NCI-H748 treated with DMSO at 0.1 percent for 48 hours (cell line): ENCODE measurements at regions not wholly inside any gene's neighbourhood (a gene's known extent, or its start where the extent isn't known, plus 50 kb on each side); places are given as distances from the start of the nearest gene placed in this dataset.

Source experiments
- DNase-seq: peaks from one replicate; lab custom pipeline; 2025; lab: John Stamatoyannopoulos, UW

GRCh38 chr4:41859087-41859486 is 76.1 kb upstream of the TMEM33 start:
- DNase-seq, result no peak

- no peak for DNase-seq
These were observed 78.0 kb upstream of the TMEM33 start for GRCh38 chr4:41857226-41857641.

- no peak for DNase-seq
These were observed 78.4 kb upstream of the TMEM33 start for GRCh38 chr4:41856797-41857196.

- no peak for DNase-seq
These were observed 81.3 kb upstream of the TMEM33 start for GRCh38 chr4:41853973-41854372.

GRCh38 chr4:41852229-41852628 is 83.0 kb upstream of the TMEM33 start:
- DNase-seq, result no peak

GRCh38 chr4:41851621-41852020 is 83.6 kb upstream of the TMEM33 start:
- DNase-seq, result no peak

- no peak for DNase-seq
These were observed 90.9 kb upstream of the TMEM33 start for GRCh38 chr4:41844327-41844726.

- no peak for DNase-seq
These were observed 91.7 kb upstream of the PHOX2B start for GRCh38 chr4:41839916-41840854.

DNA sequence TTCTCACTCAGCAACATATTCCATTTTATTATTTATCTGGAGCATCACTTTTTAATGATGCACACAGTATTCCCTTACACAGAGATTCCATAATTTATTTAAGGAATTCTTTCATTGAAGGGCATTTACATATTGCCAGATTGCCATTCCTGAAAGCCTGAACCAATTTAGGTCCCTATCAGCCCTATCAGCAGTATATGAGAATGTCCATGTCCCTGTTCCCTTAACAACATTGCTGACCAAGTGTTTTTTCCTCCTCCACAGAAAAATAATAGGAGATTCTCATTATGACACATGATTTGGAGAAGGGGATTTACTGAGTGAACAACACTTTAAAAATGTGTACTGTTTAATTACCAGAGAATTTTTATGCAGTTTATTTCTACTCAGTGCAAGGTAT is 90.1 kb upstream of the PHOX2B start:
- no peak for DNase-seq

GRCh38 chr4:41835321-41835995 is 86.9 kb upstream of the PHOX2B start:
- DNase-seq, result no peak

GRCh38 chr4:41832961-41833360 is 84.4 kb upstream of the PHOX2B start:
- no peak for DNase-seq

DNA sequence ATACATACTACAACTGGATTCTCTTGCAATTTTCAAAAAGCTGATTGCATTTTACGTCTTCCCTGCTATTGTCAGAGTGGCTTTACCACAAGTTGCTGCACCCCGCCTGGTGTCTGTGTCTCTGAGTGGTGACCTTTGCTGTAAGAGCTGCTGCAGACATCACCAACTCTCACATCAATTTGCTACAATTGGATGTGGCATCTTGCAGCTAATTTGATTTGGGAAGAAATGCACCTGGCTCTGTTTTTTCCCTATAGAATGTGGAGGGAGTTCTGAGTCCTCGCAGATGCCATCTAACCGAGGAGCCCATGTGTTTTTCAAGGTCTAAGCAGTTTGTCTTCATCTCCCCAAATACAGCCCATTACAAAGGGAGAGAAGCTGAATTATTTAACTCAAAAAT is 73.8 kb upstream of the PHOX2B start:
- no peak for DNase-seq

DNA sequence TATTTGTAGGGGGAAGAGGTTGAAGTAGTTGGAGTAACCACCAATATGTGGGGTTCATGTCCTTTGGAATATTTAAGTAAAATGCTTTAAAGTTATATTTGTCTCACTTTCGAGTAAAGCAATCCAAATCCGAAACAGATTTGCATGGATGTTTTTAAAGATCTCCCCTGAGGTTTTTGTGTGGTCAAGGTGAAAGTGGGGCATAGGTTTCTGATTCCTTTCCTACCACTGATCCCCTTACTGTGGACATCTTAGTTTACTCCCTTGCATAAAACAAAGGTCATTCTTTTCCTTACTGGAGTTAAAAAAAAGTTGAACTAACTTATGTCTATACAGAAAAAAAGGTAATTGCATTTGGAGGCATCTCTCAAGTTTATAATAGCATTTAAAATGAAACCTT is 71.9 kb upstream of the PHOX2B start:
- DNase-seq, result no peak

- DNase-seq, result no peak
These were observed 71.1 kb upstream of the PHOX2B start for GRCh38 chr4:41819621-41820020.

DNA sequence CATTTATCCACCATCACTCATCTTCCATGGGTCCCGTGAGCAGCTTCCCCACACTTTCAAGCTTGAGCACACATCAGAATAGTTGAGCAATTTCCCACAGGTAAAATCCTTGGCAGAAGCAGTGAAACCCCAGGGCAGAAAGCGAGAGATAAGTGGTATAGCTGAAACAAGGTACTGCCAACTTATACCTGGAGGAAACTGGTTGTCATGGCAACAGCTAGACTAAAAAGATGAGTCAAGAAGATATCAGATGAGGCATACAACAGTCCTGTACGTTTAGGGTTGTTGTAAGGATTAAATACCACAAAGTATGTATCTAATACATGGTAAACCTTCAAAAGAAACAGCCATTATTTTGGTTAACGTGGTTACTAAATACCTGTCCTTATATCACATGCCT is 66.9 kb upstream of the PHOX2B start:
- DNase-seq, result no peak

DNA sequence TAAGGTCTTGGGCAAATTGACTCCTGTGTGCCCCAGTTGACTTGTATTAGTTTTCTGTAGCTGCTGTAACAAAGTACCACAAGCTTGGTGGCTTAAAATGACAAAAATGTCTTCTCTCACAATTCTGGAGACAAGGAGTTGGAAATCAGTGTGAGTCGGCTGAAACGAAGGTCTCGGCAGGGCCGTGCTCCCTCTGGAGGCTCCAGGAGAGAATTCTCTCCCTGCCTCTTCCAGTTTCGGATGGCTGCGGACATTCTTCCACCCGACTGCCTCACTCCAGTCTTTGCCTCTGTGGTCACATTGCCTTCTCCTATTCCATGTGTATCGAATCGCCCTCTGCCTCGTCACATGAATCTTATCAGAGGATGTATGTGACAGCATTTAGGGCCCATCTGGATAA is 66.0 kb upstream of the PHOX2B start:
- DNase-seq, result no peak

- no peak for DNase-seq
These were observed 58.3 kb upstream of the PHOX2B start for GRCh38 chr4:41806807-41807206.

DNA sequence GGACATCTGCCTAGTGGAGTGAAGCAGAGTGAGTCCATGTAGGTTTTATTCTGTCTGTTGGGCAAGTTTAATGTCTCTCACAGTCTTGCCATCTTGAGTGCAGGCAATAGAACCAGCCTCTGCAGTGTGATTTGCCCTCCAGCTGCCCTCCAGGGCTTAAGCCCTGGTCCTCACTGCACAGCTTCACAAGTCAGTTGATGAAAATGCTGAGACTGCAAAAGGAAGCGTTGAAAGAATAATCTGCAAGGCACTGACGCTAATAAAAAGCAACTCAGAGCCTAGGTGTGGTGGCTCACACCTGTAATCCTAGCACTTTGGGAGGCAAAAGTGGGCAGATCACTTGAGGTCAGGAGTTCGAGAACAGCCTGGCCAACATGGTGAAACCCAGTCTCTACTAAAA is 54.1 kb upstream of the PHOX2B start:
- DNase-seq, result no peak

DNA sequence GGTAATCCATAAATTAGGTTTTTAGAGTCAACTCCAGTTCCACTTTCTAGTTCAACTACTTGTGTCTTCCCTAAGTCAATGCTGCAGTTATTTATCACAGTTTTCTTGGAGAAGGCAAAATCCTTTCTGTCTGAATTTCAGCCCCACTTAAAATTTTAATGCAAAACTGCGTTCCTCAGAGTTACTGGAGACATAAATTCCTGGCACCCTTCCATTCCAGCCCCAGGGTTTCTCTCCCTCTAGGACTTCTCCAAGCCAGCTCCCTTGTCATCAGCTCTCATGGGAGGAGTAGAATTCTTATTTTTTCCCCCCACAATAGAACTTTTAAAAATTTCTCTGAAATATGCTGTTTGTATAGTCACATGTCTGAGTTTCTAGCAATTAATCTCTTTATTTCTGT is 50.6 kb upstream of the PHOX2B start:
- DNase-seq, result no peak
